H1 (cell line): ENCODE measurements at regions not wholly inside any gene's neighbourhood (a gene's known extent, or its start where the extent isn't known, plus 50 kb on each side); places are given as distances from the start of the nearest gene placed in this dataset.

Experiments
- CTBP2 ChIP-seq: IDR thresholded peaks from 2 replicates; pipeline ENCODE4 v1.7.0; 2011; ENCODE audit warnings: borderline replicate concordance, mild to moderate bottlenecking, moderate library complexity, mixed read lengths, low read length; ENCODE audit not compliant: insufficient read depth, insufficient read length
- CTCF ChIP-seq, 3 experiments: IDR thresholded peaks; 1 replicate in 2 of 3; 2 replicates in 1 of 3; pipeline versions ENCODE4 v1.5.1 to v1.6.1; 2011; ENCODE audit warnings: low read length in 3 of 3, mild to moderate bottlenecking in 3 of 3, inconsistent platforms in 2 of 3, low read depth in 1 of 3, moderate library complexity in 1 of 3; ENCODE audit not compliant: insufficient read depth in 1 of 3; ENCODE audit errors: control extremely low read depth in 1 of 3
- EP300 ChIP-seq, 2 experiments: IDR thresholded peaks; 1 replicate in 1 of 2; 2 replicates in 1 of 2; pipeline ENCODE4 v1.6.1; 2011 to 2012; ENCODE audit warnings: low read depth in 2 of 2, low read length in 2 of 2, mild to moderate bottlenecking in 2 of 2, borderline replicate concordance in 1 of 2, inconsistent platforms in 1 of 2, moderate library complexity in 1 of 2
- EZH2 ChIP-seq: fragments of 200-600 bp; sonication (generic); IDR thresholded peaks from 2 replicates; pipeline ENCODE4 v1.7.1; 2012; ENCODE audit warnings: low read depth, mild to moderate bottlenecking, moderate library complexity, low read length, inconsistent platforms; ENCODE audit not compliant: severe bottlenecking
- POLR2A ChIP-seq, 2 experiments: IDR thresholded peaks; 1 replicate in 1 of 2; 2 replicates in 1 of 2; pipeline ENCODE4 v1.6.1; 2011; ENCODE audit warnings: low read depth in 2 of 2, low read length in 2 of 2, mild to moderate bottlenecking in 2 of 2; ENCODE audit errors: control extremely low read depth in 1 of 2

GRCh38 chr6:78436335-78436734 lies 431.0 kb upstream of the IRAK1BP1 start:
- TF ChIP-seq EZH2 (no peak), EP300 (IDR thresholded peaks at IDR 0.05; ENCODE audit: borderline replicate concordance in 1 of 2, low read depth in 2 of 2, low read length in 2 of 2) (no peak), CTCF (IDR thresholded peaks at IDR 0.05; ENCODE audit: control extremely low read depth in 1 of 3, insufficient read depth in 1 of 3, low read depth in 1 of 3, low read length in 3 of 3) (peak in 2 of 3 experiments; percentile 25 to 40; a peak in 3 of 4 replicates), CTBP2 (no peak), POLR2A (IDR thresholded peaks at IDR 0.05; ENCODE audit: control extremely low read depth in 1 of 2, low read depth in 2 of 2, low read length in 2 of 2) (no peak)
